Activated B cell treated with CpG ODN at 0.5 μM for 24 hours (primary cell): ENCODE measurements at regions not wholly inside any gene's neighbourhood (a gene's known extent, or its start where the extent isn't known, plus 50 kb on each side); places are given as distances from the start of the nearest gene placed in this dataset.

ENCODE experiments used
- ATAC-seq: fragments of 200-7000 bp; cut with Tn5 transposase; one replicate; pipeline ENCODE4 v1.10.0; 2021; ENCODE audit warnings: low read depth, mild to moderate bottlenecking, moderate library complexity
- CTCF ChIA-PET: fragments of 350-600 bp; sonication (Branson Sonifier 250); formaldehyde crosslinking; loops from one replicate; lab custom pipeline; 2021; ENCODE audit warnings: antibody characterized with exemption; lab: Charles Lee
- POLR2A ChIA-PET: fragments of 350-600 bp; sonication (Branson Sonifier 250); formaldehyde crosslinking; loops from one replicate; lab custom pipeline; 2021; ENCODE audit warnings: antibody characterized with exemption; lab: Charles Lee
- DNase-seq: peaks from one replicate; pipeline ENCODE4 v3.0.0; 2022
- H3K27ac Mint-ChIP-seq: one replicate; pipeline ENCODE4 v1.8.0; 2020; ENCODE audit warnings: mixed read lengths
- H3K27me3 Mint-ChIP-seq: one replicate; pipeline ENCODE4 v1.8.0; 2021; ENCODE audit warnings: mixed read lengths
- H3K36me3 Mint-ChIP-seq: one replicate; pipeline ENCODE4 v1.8.0; 2021; ENCODE audit warnings: low read depth, mixed read lengths
- H3K4me1 Mint-ChIP-seq: one replicate; pipeline ENCODE4 v1.8.0; 2021; ENCODE audit warnings: mixed read lengths
- H3K4me3 Mint-ChIP-seq: one replicate; pipeline ENCODE4 v1.8.0; 2020; ENCODE audit warnings: mild to moderate bottlenecking, mixed read lengths
- H3K9me3 Mint-ChIP-seq: one replicate; pipeline ENCODE4 v1.8.0; 2020; ENCODE audit warnings: mixed read lengths
- intact Hi-C: fragments of 100-400 bp; cut with micrococcal nuclease; formaldehyde crosslinking; loops from one replicate; pipeline ENCODE4 v1.15.1; 2024
- TF ChIP-seq, protein P1 (sequence below): fragments of 200-600 bp; IDR thresholded peaks from one replicate; pipeline ENCODE4 v1.8.0; 2022; ENCODE audit warnings: antibody characterized with exemption, mild to moderate bottlenecking

DNA sequence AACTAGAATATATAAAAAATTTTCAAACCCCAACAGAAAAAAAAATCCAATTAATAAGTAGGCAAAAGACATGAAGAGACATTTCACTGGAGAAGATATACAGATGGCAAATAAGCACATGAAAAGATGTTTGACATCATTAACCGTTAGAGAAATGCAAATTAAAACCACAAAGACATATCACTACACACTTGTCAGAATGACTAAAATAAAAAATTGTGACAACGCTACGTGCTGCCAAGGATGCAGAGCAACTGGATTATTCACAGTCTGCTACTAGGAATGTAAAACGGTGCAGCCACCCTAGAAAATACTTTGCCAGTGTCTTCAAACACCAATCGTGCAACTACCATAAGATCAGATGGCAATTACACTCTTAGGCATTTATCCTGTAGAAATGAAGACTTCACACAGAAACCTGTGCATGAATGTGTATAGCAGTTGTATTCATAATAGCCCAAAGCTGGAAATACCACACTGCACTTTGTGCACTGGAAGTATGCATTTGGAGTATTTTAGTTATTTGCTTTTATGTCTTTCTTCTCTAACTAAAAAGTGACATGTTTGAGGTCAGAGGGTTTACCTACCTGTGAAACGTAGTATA lies 75.3 kb upstream of the PALMD start:
- ChIA-PET CTCF (no interaction called here), POLR2A (no interaction called here)
- DNase-seq: no peak
- Mint-ChIP-seq H3K9me3 (no peaks in the 10 kb centered on the region), H3K36me3 (no peaks in the 10 kb centered on the region), H3K27ac (no peak overlapping the region), H3K4me3 (no peak overlapping the region), H3K27me3 (no peaks in the 10 kb centered on the region), H3K4me1 (no peaks in the 10 kb centered on the region)
- TF ChIP-seq, protein P1, sequence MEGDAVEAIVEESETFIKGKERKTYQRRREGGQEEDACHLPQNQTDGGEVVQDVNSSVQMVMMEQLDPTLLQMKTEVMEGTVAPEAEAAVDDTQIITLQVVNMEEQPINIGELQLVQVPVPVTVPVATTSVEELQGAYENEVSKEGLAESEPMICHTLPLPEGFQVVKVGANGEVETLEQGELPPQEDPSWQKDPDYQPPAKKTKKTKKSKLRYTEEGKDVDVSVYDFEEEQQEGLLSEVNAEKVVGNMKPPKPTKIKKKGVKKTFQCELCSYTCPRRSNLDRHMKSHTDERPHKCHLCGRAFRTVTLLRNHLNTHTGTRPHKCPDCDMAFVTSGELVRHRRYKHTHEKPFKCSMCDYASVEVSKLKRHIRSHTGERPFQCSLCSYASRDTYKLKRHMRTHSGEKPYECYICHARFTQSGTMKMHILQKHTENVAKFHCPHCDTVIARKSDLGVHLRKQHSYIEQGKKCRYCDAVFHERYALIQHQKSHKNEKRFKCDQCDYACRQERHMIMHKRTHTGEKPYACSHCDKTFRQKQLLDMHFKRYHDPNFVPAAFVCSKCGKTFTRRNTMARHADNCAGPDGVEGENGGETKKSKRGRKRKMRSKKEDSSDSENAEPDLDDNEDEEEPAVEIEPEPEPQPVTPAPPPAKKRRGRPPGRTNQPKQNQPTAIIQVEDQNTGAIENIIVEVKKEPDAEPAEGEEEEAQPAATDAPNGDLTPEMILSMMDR: no peak
- intact Hi-C loops: no loop called here
- ATAC-seq: no peak

DNA sequence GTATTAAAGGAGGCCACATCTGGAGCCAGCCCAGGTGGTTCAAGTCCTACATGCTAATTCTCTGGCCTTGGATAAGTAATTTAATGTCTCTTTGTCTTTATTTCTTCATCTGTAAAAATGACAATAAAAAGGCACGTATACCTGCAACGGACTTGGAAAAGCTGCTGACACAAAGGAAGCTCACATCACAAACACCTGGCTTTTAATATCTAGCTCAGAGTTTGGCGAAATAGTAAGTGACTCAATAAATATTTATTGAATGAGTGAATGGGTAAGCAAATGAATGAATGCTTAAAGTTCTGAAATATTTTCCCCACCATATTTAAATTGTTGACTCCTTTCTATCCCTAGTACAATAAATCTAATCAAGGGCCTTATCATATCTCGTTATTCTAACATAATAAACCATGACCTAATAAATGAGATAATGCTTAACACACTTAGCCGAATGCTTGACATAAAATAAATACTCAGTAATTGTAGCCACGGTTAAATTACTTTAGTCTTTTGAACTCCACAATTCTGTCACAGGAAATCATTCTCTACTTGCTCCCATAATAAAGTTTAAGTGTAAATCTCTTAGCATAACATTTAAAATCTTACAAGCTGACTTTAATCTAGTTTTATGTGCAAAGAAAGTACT lies 74.7 kb upstream of the PALMD start:
- no peaks in the 10 kb centered on the region for H3K36me3 Mint-ChIP-seq
- H3K4me3 Mint-ChIP-seq: no peak overlapping the region
- CTCF ChIA-PET: no interaction called here
- H3K4me1 Mint-ChIP-seq: no peaks in the 10 kb centered on the region
- H3K27ac Mint-ChIP-seq: no peak overlapping the region
- TF ChIP-seq, protein P1: no peak
- POLR2A ChIA-PET: no interaction called here
- H3K27me3 Mint-ChIP-seq: no peaks in the 10 kb centered on the region
- no peak for ATAC-seq
- no peaks in the 10 kb centered on the region for H3K9me3 Mint-ChIP-seq
- no peak for DNase-seq
- intact Hi-C loops: no loop called here

DNA sequence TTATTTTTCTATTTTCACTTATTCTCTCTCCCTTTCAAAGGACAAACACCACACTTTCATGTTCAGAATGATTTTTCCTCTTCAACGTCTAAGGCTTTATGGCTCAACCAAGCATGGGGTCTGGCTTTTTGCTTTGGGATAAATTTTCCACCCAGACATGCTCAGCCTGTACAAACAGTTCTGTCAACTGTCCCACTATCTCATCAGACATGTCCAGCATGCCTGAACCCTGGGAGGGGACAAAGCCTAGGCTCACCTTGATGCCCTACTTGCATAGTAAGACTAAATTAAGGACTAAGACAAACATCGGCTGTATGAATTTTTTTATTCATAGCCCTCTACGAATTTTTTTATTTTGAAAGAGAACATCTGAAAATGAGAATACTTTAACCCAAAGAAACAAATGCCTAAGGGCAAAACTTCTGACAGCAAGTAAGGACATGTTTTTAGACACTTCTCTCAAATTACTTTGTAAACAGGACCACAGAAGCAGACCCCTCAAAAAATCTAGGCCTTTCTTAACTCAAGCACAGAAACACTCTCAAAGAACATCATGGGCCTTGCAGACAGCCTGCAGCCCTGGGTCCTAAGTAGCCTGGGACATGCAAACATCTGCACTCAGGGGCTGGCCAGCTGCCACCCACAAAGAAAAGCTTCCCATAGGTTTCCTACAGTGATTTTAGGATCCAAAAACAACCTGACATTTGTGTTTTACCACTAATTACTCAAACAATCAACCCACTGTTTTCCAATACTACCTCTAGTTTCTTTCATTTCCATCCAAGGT lies 72.3 kb upstream of the PALMD start:
- intact Hi-C loops: no loop called here
- H3K36me3 Mint-ChIP-seq: no peaks in the 10 kb centered on the region
- DNase-seq: no peak
- H3K4me1 Mint-ChIP-seq: no peaks in the 10 kb centered on the region
- POLR2A ChIA-PET: no interaction called here
- TF ChIP-seq, protein P1: no peak
- no peak overlapping the region for H3K27ac Mint-ChIP-seq
- CTCF ChIA-PET: no interaction called here
- no peaks in the 10 kb centered on the region for H3K27me3 Mint-ChIP-seq
- ATAC-seq: no peak
- no peak overlapping the region for H3K4me3 Mint-ChIP-seq
- no peaks in the 10 kb centered on the region for H3K9me3 Mint-ChIP-seq

DNA sequence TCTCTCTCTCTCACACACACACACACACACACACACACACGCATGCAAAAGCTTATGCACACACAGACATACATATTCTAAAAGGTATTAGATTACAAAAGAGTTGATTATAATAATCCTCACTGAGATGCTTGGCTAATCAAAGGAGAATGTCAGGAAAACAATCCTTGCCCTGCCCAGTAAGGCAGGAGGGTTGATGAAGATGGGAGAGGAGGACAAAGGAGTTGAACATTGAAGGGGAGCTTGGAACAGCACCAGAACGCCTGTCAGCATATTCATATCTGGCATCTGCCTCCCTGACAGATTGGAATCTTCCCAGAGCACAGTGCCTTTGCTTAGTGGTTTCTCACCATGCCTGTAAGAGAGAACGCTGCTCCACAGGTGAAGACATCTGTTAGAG lies 68.6 kb upstream of the PALMD start:
- ATAC-seq (no peak), DNase-seq (no peak)
- Mint-ChIP-seq H3K27me3 (no peaks in the 10 kb centered on the region), H3K9me3 (no peaks in the 10 kb centered on the region), H3K4me3 (no peak overlapping the region), H3K4me1 (no peaks in the 10 kb centered on the region), H3K27ac (no peak overlapping the region), H3K36me3 (no peaks in the 10 kb centered on the region)
- TF ChIP-seq, protein P1: no peak
- intact Hi-C loops: no loop called here
- POLR2A ChIA-PET: no interaction called here
- CTCF ChIA-PET: no interaction called here

DNA sequence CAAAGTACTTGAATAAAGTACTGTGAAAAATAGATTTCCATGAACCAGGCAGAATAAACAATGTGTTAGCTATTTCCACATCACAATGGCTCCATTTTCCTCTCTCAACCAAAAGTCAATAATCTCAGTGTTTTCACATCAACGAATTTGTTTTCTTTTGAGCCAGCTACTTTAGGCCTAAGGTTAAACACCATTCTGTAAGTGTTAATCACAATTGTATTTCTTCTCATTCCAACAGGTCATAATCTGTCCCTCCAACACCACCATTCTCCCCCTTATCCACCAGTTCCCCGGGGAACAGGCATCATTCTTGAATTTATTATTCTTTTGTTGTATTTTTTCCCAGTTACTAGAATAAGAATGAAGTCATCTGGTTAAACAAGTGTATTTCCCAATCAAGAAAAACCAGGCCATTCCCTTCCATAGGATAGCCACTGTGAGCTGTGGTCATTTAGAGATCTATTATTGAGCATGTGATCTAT lies 66.2 kb upstream of the PALMD start:
- POLR2A ChIA-PET: no interaction called here
- Mint-ChIP-seq H3K27ac (no peak overlapping the region), H3K36me3 (no peaks in the 10 kb centered on the region), H3K27me3 (no peaks in the 10 kb centered on the region), H3K4me1 (no peaks in the 10 kb centered on the region), H3K4me3 (no peak overlapping the region), H3K9me3 (no peaks in the 10 kb centered on the region)
- no peak for ATAC-seq
- no peak for DNase-seq
- intact Hi-C loops: no loop called here
- CTCF ChIA-PET: no interaction called here
- TF ChIP-seq, protein P1: no peak
